Adrenal gland (tissue), 5 donors: ENCODE measurements at regions not wholly inside any gene's neighbourhood (a gene's known extent, or its start where the extent isn't known, plus 50 kb on each side); places are given as distances from the start of the nearest gene placed in this dataset.

Source experiments
- POLR2A ChIP-seq, 2 donors: fragments of 450-650 bp; IDR thresholded peaks; one replicate each; pipeline ENCODE4 v1.6.1; 2017; ENCODE audit warnings: antibody characterized with exemption in 2 of 2, mild to moderate bottlenecking in 2 of 2, moderate library complexity in 1 of 2
- TF ChIP-seq, protein P1 (sequence below), 6 experiments: fragments of 450-650 bp in 4 of 6; fragments of 200-600 bp in 2 of 6; sonication (generic) in 1 of 6; IDR thresholded peaks; 1 replicate in 5 of 6; 2 replicates in 1 of 6; pipeline versions ENCODE4 v1.5.1 to v1.8.0; 2016 to 2021; ENCODE audit warnings: antibody characterized with exemption in 6 of 6, mild to moderate bottlenecking in 2 of 6, moderate library complexity in 1 of 6
- donor health status: DM: no; HTN: no; CAD: no.

- TF ChIP-seq, protein P1, sequence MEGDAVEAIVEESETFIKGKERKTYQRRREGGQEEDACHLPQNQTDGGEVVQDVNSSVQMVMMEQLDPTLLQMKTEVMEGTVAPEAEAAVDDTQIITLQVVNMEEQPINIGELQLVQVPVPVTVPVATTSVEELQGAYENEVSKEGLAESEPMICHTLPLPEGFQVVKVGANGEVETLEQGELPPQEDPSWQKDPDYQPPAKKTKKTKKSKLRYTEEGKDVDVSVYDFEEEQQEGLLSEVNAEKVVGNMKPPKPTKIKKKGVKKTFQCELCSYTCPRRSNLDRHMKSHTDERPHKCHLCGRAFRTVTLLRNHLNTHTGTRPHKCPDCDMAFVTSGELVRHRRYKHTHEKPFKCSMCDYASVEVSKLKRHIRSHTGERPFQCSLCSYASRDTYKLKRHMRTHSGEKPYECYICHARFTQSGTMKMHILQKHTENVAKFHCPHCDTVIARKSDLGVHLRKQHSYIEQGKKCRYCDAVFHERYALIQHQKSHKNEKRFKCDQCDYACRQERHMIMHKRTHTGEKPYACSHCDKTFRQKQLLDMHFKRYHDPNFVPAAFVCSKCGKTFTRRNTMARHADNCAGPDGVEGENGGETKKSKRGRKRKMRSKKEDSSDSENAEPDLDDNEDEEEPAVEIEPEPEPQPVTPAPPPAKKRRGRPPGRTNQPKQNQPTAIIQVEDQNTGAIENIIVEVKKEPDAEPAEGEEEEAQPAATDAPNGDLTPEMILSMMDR (IDR thresholded peaks at IDR 0.05), result no peak
- no peak for TF ChIP-seq POLR2A (IDR thresholded peaks at IDR 0.05)
These were observed 96.8 kb upstream of the DNAJC10 start for GRCh38 chr2:182619276-182619675.
